SH-SY5Y (cell line): ENCODE measurements at regions not wholly inside any gene's neighbourhood (a gene's known extent, or its start where the extent isn't known, plus 50 kb on each side); places are given as distances from the start of the nearest gene placed in this dataset.

ENCODE experiments used
- GATA2 ChIP-seq: IDR thresholded peaks from 2 replicates; pipeline ENCODE4 v1.6.1; 2011; ENCODE audit warnings: mild to moderate bottlenecking, low read depth, low read length
- GATA3 ChIP-seq: IDR thresholded peaks from 2 replicates; pipeline ENCODE4 v1.6.1; 2011; ENCODE audit warnings: low read depth, mild to moderate bottlenecking, low read length, moderate library complexity

- TF ChIP-seq GATA2: no peak
- TF ChIP-seq GATA3: no peak
Observed at GRCh38 chr2:18934886-18935285, 345.5 kb upstream of the NT5C1B start.

- TF ChIP-seq GATA2 (no peak), GATA3 (no peak)
Observed at GRCh38 chr2:18932853-18933252, 343.5 kb upstream of the NT5C1B start.

- TF ChIP-seq GATA2 (no peak), GATA3 (no peak)
Observed at GRCh38 chr2:18930971-18931370, 341.6 kb upstream of the NT5C1B start.

- no peak for TF ChIP-seq GATA3
- TF ChIP-seq GATA2: no peak
Observed at GRCh38 chr2:18927525-18928232, 338.3 kb upstream of the NT5C1B start.

GRCh38 chr2:18926631-18927524, 337.5 kb upstream of the NT5C1B start:
- TF ChIP-seq GATA2 (no peak), GATA3 (no peak)

- TF ChIP-seq GATA2 (no peak), GATA3 (no peak)
Observed at GRCh38 chr2:18925296-18925695, 335.9 kb upstream of the NT5C1B start.

GRCh38 chr2:18924886-18925285, 335.5 kb upstream of the NT5C1B start:
- no peak for TF ChIP-seq GATA2
- no peak for TF ChIP-seq GATA3

- TF ChIP-seq GATA2: no peak
- TF ChIP-seq GATA3: no peak
Observed at GRCh38 chr2:18924386-18924785, 335.0 kb upstream of the NT5C1B start.

GRCh38 chr2:18922276-18922675, 332.9 kb upstream of the NT5C1B start:
- TF ChIP-seq GATA3: no peak

- TF ChIP-seq GATA2: no peak
- TF ChIP-seq GATA3: no peak
Observed at GRCh38 chr2:18918280-18918679, 328.9 kb upstream of the NT5C1B start.

- no peak for TF ChIP-seq GATA3
- TF ChIP-seq GATA2: no peak
Observed at GRCh38 chr2:18915227-18915626, 325.9 kb upstream of the NT5C1B start.

- TF ChIP-seq GATA3: no peak
- TF ChIP-seq GATA2: no peak
Observed at GRCh38 chr2:18913512-18913911, 324.1 kb upstream of the NT5C1B start.

GRCh38 chr2:18912225-18912888, 323.0 kb upstream of the NT5C1B start:
- no peak for TF ChIP-seq GATA3
- TF ChIP-seq GATA2: no peak

- TF ChIP-seq GATA3 (no peak), GATA2 (no peak)
Observed at GRCh38 chr2:18911416-18911815, 322.0 kb upstream of the NT5C1B start.
